D721Med (cell line): ENCODE measurements at regions not wholly inside any gene's neighbourhood (a gene's known extent, or its start where the extent isn't known, plus 50 kb on each side); places are given as distances from the start of the nearest gene placed in this dataset.

ENCODE experiments used
- DNase-seq: peaks from one replicate; pipeline ENCODE4 v3.0.0; 2011; ENCODE audit warnings: low spot score; ENCODE audit not compliant: insufficient read length
- FAIRE-seq: peaks from 2 replicates; lab custom pipeline; 2011; peaks lifted over from hg19 to GRCh38; lab: Jason Lieb, UNC
- TF ChIP-seq, protein P1 (sequence below): IDR thresholded peaks from 2 replicates; pipeline ENCODE4 v1.5.1; 2012; ENCODE audit warnings: mild to moderate bottlenecking, control low read depth; ENCODE audit not compliant: insufficient read depth; ENCODE audit errors: missing control alignments

GRCh38 chr1:4261327-4261726 is 361.3 kb upstream of the C1orf174 start:
- FAIRE-seq (no peak), DNase-seq (no peak)
- TF ChIP-seq, protein P1, sequence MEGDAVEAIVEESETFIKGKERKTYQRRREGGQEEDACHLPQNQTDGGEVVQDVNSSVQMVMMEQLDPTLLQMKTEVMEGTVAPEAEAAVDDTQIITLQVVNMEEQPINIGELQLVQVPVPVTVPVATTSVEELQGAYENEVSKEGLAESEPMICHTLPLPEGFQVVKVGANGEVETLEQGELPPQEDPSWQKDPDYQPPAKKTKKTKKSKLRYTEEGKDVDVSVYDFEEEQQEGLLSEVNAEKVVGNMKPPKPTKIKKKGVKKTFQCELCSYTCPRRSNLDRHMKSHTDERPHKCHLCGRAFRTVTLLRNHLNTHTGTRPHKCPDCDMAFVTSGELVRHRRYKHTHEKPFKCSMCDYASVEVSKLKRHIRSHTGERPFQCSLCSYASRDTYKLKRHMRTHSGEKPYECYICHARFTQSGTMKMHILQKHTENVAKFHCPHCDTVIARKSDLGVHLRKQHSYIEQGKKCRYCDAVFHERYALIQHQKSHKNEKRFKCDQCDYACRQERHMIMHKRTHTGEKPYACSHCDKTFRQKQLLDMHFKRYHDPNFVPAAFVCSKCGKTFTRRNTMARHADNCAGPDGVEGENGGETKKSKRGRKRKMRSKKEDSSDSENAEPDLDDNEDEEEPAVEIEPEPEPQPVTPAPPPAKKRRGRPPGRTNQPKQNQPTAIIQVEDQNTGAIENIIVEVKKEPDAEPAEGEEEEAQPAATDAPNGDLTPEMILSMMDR, result no peak

GRCh38 chr1:4262665-4263064 is 362.6 kb upstream of the C1orf174 start:
- FAIRE-seq, result no peak
- TF ChIP-seq, protein P1, result no peak
- DNase-seq, result no peak

- TF ChIP-seq, protein P1, result no peak
- no peak for DNase-seq
- no peak for FAIRE-seq
These were observed 363.6 kb upstream of the C1orf174 start for GRCh38 chr1:4263699-4264098.

DNA sequence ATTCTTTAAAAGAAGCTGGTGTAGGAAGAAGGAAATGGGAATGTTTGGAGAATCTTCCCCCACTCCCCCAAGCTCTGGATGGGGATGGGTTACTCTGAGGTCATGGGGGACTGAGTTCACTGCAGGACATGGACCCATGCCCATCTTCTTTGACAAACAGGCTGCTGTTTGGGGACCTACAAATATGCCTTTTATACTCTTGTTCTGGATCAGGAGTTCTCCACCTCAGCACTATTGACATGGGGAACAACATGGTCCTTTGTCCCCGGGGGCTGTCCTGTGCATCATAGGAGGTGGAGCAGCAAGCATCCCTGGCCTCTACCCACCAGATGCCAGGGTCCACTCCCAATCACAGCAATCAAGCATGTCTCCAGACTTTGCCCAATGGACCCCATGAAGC is 365.8 kb upstream of the C1orf174 start:
- DNase-seq (no peak), FAIRE-seq (no peak)
- TF ChIP-seq, protein P1, result no peak

DNA sequence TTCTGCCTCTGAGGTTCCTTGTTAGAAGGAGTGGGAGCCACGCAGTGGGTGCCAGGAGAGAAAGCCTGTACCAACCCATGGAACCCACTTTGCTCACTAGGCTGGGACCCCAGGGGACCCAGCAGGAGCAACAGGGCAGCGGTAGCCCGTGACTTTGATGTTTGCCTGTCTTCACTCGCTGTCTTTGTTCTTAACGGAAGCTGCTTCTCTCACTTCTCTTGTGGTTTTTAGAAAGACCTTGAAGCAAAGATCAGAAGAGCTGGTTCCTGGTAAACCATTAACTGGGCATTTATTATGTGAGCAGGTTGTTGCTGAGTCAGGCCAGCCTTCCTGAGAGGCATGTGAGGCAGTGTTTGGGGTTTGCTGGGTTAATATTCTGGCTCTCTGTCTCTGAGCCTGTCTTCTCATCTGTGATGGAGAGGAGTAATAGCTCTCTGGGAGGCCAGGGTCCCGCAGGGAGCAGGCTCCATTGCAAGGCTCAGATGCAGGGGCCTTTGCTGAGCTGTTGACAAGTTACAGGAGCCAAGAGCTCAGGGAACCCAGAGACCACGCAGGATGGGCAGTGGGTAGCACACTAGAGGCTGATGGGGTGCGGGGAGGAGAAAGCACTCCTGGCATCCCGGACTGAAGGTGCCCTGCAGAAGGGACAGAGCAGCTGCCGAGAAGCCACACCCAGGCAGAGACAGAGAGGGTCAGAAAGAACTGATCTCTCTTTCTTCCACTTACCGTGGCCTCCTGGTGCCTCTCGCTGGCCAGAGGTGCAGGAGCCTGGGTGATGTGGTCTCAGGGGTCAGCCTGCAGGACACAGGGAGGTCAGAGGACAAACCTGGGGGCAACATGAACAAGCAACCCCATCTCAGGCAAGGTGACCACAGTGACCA is 367.5 kb upstream of the C1orf174 start:
- TF ChIP-seq, protein P1, result no peak
- FAIRE-seq, result no peak
- DNase-seq, result no peak

GRCh38 chr1:4268262-4268888 is 368.3 kb upstream of the C1orf174 start:
- DNase-seq (no peak), FAIRE-seq (no peak)
- TF ChIP-seq, protein P1, result no peak

DNA sequence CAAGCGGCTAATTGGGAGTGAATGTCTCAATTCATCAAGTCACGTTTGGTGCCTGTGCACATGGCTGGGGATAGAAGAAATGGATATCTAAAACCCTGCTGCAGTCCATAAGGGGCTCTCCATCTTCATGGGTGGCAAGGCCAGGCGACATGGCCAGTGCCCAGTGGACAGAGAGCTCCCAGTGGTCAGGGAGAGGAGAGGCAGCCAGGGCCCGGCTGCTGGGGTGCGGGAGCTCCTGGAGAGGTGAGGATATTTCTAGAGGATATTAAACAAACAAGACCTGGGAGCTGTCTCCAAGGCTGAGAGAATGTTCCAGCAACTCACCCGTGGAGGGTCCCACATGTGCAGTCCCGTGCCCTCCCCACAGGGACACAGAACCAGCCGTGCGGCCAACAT is 368.8 kb upstream of the C1orf174 start:
- FAIRE-seq (no peak), DNase-seq (no peak)
- TF ChIP-seq, protein P1, result no peak
